Vagina (tissue), 2 donors: ENCODE measurements at regions not wholly inside any gene's neighbourhood (a gene's known extent, or its start where the extent isn't known, plus 50 kb on each side); places are given as distances from the start of the nearest gene placed in this dataset.

Experiments
- POLR2A ChIP-seq, 2 donors: fragments of 450-650 bp; IDR thresholded peaks; one replicate each; pipeline ENCODE4 v1.6.1; 2017; ENCODE audit warnings: antibody characterized with exemption in 2 of 2, mild to moderate bottlenecking in 2 of 2, moderate library complexity in 2 of 2
- TF ChIP-seq, protein P1 (sequence below), 3 experiments: fragments of 450-650 bp in 2 of 3; fragments of 200-600 bp in 1 of 3; sonication (generic) in 1 of 3; IDR thresholded peaks; one replicate each; pipeline ENCODE4 v1.5.1; 2017 to 2019; ENCODE audit warnings: antibody characterized with exemption in 3 of 3, mild to moderate bottlenecking in 2 of 3, moderate library complexity in 2 of 3

DNA sequence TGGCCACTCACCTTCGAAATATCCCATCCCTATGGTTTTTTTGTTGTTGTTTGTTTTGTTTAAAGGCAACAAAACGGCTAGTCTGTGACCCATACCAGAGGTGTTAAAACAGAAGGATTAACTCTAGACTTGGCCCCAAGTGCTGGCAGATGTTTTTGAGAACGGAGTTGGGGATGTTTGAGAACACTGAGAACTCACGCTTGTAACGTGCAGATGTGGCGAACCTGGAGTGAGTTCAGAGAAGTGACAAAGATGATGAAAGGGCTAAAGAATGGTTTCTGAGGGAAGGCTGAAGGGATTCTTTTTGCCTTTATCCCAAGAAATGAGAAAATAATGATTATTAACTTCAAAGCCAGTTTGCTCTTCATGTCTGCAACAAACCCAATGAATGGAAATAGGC lies 286.5 kb downstream of the ZNF608 start:
- TF ChIP-seq, protein P1, sequence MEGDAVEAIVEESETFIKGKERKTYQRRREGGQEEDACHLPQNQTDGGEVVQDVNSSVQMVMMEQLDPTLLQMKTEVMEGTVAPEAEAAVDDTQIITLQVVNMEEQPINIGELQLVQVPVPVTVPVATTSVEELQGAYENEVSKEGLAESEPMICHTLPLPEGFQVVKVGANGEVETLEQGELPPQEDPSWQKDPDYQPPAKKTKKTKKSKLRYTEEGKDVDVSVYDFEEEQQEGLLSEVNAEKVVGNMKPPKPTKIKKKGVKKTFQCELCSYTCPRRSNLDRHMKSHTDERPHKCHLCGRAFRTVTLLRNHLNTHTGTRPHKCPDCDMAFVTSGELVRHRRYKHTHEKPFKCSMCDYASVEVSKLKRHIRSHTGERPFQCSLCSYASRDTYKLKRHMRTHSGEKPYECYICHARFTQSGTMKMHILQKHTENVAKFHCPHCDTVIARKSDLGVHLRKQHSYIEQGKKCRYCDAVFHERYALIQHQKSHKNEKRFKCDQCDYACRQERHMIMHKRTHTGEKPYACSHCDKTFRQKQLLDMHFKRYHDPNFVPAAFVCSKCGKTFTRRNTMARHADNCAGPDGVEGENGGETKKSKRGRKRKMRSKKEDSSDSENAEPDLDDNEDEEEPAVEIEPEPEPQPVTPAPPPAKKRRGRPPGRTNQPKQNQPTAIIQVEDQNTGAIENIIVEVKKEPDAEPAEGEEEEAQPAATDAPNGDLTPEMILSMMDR (IDR thresholded peaks at IDR 0.05): no peak
- TF ChIP-seq POLR2A (IDR thresholded peaks at IDR 0.05): no peak
